NOMO-1 (cell line): ENCODE measurements at regions not wholly inside any gene's neighbourhood (a gene's known extent, or its start where the extent isn't known, plus 50 kb on each side); places are given as distances from the start of the nearest gene placed in this dataset.
A peak's percentile ranks its signal among the peaks of the same experiment; 100 is the strongest.

ENCODE experiments used
- DNase-seq, 2 experiments: peaks; one replicate each; lab custom pipeline; 2025; ENCODE audit not compliant: unreplicated experiment in 2 of 2; lab: John Stamatoyannopoulos, UW

DNA sequence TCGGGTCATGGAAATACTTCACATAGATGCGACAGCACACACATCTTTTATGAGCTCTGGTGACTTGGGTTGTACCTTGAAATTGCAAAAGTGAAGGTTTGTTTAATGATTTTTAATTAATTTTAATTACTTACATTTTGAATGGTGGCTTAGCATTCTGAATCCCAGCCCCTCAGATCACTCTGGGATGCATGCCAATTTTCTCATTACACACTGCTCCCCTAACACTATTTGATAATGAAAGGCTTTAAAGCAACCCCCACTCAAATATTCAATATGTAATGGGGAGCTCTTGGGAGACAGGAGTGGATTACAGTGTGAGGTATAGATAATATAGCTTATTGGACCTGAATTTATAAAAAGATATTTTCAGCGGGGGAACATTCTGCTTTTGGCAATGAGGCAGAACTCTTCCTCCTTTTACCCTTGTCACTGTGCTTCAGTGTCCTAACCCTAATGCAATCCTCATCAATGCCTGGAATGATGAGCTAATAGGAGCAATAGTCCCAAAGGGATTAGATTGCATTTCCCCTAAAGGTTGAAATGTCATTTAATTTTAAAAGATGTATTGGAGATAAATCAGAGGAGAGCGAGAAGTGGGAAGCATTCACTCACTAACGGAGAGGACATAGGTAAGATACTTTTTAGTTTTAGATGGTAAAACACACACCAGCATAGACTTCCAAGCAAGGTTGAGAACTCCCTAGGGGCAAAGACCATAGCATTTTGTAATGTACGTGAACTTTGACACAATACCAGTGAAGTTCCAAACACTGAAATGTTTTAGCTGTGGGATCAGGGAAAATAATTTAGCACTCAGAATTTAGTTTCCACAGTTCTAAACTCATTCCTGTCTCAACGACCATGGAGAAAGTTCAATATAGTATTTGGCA is 384.1 kb upstream of the PLXNA2 start:
- DNase-seq: no peak

DNA sequence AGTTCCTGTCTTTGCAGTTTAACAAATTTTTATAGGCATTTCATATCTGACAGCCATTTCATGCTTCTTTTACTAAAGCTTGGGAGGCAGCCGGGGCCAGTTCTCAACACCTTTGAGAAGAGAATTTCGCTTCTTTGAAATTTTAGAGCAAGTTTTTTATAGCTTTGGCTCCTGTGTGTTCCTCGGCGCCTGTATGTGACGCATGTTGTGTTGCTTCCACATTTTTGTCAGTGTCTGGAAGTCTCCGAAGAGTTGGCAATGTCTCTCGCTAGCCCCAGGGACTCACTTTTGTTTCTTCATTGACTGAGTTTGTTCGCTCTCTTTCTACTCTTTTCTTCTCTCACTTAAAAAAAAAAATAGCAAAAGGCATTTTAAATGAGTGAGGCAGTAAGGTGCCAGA is 386.9 kb upstream of the PLXNA2 start:
- no peak for DNase-seq

DNA sequence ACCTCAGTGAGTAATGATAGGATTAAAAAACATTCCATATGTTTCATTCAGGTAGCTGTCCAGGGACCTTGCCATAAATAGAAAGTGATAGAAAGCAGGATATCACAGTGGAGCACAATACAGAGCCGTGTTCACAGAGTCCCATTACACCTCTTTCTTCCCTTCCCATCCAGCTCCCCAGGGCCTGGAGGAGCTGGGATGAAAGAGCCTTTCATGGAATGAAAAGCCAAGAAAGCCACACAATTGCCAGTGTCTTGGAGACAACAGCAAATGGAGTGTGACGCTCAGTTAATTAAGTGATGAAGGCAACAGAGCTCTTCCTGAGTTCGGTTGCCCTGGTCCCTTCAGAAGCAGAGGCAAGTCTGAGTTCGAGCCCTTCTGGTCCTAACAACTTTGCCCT is 387.3 kb upstream of the PLXNA2 start:
- no peak for DNase-seq

DNA sequence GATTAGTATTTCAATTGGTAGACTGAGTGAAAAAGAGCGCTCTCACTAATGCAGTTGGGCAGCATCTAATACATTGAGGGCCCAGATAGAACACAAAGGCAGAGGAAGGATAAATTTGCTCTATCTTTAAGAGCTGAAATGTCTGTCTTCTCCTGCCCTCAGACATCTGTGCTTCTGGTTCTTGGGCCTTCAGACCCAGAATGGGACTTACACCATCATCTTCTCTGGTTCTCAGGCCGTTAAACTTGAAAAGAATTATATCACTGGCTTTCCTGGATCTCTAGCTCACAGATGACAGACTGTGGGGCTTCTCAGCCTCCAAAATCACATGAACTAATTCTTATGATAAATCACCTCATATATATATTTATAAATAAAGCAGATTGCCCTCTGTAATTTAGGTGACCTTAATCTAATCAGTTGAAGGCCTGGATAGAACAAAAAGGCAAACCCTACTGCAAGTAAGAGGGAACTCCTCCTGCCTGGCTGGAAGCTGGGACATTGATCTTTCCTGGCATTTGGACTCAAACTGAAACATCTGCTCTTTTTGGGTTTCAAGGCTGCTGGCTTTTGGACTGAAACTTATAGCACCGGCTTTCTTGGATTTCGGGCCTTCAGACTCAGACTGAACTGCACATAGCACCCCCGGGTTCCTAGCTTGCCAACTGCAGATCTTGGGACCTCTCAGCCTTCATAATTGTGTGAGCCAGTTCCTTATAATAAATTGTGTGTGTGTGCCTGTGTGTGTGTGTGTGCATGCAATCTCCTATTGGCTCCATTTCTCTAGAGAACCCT is 390.4 kb upstream of the PLXNA2 start:
- no peak for DNase-seq

DNA sequence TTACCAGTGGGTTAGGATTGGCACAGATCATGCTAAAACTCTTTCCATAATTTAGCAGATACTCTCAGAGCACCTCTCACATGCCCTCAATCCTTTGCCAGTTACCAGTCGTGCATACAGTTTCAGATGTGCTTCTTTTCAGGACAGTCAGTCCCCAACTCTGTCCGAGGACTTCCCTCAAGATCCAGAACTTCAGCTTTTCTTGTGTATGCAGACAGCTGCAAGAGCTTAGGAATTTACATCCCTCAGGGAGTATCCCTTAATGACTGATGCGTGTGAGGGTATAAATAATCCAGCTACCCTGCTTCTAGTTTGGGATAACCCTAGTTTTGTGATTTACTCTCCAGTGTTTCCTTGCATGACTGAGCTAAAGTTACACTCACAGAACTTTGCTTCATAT is 393.0 kb upstream of the PLXNA2 start:
- no peak for DNase-seq

DNA sequence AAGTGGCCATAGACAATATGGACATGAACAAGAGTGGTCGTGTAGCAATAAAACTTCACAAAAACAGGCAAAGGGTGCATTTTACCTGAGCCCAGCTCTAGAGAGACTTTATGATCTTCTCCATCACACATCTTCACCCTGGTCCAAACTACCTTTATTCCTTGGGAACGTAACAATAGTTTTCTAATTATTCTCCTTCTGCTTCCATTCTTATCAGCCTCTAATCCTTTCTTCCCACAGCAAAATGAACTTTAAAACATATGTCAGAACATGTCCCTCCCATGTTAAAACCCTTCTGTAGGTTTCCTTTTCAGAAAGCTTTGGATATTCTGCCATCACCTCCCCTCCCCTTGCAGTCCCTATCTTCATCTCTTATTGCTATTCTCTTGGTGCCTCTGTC is 395.2 kb upstream of the PLXNA2 start:
- no peak for DNase-seq

DNA sequence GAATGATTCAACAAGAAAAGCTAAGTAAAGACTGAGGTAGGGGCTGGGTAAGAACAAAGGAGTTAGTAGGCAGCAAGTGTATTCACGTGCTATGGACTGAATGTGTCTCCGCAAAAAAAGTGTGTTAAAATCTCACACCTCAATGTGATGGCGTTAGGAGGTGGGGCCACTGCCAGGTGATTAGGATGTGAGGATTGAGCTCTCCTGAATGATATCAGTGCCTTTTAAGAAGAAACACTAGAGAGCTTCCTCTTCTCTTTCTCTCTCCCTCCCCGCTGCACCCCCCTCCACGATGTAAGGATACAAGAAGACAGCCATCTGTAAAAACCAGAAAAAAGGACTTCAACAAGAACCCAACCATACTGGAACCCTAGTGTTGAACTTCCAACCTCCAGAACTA is 396.1 kb upstream of the PLXNA2 start:
- DNase-seq: no peak

DNA sequence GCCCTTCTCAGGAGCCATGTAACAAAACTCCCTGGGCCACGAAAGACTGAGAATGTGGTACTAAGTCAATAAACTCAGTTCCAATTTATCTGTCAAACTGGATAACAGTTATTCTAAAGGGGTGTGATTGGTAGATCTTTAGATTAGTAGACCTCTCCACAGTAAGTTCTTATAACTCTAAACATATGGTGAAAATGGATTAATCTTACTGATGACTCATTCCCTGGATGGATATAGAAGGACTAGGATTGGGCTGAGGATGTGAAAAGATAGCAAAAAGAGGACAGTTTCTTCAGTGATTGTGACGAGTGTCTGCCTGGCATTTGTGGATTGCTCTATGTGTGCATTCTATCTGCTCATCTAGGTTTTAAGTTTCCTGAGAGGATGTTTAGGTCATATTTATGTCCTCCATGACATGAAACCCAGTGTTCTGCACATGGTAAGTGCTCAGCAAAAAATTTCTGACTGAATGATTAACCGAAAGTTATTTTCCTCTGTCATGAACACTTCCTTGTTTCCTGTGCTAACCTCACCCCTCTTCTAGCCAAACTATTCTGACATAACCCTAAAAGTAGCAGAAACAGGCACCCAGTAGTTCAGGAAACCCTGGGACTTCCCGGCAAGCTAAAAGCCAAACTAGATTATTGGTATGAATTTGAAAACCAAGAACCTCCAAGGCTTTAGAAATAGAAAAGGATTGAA is 397.5 kb upstream of the PLXNA2 start:
- no peak for DNase-seq

DNA sequence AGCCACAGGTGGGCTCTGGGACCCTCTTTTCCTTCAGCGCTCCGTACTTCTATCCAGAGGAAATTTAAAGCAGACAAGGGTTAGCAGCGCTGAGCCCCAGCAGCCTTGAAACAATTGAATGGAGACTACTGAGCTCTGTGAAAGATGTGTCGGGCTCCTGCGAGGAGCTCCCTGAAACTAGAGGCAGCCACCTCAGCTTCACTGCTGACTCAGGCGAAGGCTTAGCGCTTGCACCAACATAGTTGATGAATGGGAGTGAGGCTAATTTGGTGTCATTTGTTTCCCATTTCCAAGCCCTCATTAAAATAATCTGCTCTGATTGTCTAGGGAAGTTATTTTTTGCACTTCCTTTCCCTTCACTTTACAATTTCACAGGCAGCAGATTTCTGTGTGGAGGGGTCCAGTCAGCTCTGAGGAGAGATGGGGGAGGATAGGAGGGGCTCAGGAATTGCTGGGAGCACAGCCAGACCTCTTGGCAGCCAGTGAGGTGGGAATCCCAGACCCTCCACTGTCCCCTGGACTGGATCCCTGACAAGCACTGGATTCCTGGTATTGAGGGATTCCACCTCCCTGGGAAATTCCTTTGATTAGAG is 398.9 kb upstream of the PLXNA2 start:
- DNase-seq: no peak

DNA sequence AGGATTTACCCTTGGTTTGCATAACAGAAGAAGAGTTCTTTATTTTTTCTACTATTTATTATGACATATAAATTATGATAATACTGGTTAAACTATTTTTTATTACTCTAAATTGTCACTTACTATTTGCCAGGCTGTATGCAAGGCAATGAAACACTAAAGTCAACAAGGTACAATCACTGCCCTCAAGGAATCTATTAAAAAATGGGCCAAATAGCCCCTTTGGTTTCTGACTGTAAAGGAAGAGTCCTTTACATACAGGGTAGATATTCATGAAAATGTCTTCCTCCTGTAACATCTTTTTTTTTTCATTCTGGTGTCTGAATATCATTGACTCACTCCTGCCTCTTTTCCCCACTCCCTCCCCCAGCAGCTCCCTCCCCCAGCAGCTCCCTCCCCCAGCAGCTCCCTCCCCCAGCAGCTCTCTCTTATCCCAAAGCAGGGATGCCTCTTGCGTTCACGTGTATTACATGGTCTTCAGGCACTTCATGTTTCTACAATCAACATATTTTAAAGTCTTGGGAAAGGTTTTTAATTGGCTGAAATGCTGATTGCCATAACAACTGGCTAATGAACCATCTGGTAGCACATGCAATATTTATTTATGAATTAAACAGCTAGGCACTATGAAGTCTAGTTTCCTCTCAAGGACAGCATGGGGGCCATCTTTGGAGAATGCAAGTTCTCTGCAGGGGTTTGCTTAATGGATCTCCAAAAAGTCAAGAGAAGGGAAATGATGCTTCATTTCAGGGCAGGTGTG is 400.4 kb upstream of the PLXNA2 start:
- no peak for DNase-seq

DNA sequence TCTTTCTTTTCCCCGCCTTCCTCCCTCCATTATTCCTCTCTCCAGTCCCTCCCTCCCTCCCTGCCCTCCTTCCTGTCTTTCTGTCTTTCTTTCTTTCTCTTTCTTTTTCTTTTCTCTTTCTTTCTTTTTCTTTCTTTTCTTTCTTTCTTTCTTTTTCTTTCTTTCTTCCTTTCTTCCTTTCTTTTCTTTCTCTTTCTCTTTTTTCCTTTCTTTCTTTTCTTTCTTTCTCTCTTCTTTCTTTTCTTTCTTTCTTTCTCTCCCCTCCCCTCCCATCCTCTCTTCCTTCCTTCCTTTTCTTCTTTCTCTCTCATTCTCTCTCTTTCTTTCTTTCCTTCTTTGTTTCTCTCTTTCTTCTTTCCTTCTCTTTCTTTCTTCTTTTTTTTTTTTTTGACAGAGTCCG is 402.2 kb upstream of the PLXNA2 start:
- no peak for DNase-seq

DNA sequence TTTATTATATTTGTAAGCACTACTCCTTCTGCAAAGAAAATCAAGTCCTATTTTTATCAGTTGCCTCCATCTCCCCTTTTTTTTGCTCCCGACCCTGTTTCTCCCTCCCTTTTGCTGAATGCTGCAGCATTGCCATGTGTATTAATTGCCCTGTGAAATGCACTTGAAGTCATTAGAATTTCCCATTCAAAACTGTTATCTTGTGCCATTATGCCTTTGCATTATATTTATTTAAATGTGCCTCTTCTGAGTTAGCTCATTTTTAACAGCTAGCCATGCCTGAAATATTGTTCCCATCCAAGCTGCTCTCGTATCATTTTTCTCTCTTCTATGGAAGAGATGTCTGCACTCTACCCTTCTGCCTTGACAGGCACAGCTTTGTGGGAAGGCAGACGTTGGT is 404.0 kb upstream of the PLXNA2 start:
- DNase-seq: no peak

DNA sequence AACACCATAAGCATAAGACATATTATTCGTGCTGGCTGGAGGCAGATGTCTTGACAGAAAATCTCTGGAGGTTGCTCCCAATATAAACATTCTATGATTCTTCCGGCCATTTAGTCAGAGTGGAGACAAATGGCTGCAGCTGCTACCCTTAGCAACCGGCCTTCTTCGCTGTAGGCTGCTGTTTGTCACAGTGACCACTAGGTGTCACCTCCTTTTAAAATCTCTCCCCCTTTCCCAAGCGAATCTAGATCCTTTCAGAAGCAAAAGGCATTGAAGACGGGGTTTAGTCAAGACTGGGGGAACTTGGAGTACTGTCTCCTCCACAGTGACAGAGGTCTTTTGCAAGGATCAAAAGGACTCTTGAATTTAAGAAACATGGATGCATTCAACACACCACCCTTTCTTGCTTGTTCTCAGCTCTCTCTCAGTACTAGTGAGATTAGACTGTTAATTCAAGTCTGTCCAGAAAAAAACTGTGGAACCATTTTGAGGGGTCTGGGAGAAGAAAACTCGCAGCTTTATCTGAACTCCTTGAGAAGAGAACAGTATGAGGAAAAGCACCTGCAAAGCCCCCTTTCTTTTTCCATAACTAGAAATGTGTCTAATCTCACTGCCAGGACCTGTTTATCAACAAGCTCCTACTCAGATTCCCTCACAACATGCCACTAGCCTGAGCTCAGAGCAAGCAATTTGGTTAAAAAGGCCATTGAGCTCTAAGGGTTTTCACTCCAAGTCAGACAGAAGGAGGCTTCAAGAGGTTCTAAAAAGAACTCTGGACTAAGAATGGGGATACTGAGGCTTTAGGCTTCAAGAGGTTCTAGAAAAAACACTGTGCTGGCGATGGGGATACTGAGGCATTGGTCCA is 408.3 kb upstream of the PLXNA2 start:
- DNase-seq: peak in 1 of 2 experiments; percentile 21

DNA sequence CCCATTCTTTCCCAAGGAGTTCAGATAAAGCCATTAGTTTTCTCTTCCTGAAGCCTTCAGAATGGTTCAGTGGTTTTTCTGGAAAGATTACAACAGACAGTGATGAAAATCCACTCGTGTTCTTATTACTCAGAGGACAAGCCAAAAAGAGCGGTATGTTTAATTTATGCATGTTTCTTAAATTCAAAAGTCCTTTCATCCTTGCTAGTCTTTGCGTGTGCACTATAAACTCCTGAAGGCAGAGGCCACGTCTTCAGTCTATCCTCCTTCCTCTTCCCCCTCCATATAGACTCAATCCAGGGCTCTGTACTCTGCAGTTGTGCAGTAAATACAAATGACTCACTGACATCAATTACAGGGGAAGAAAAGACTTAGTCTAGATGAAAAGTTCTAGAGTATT is 409.2 kb upstream of the PLXNA2 start:
- DNase-seq: no peak

DNA sequence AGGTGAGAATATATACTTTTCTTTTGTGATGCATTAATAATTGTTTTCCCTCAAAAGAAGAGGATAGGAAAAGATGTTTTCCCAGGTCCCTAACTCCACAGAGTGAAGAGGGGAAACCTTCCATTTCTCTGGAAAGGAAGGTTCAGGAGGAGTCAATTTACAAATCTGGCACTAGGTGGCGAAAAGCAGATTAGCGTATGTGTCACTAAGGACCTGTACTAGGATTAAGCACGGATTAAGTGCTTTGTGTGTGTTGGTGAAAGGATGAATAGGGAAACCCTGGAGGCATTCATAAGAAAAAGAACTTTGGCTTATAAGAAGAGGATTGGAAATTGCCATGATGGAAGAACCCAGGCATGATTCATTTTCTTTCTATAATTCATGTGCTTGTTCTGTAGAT is 410.1 kb upstream of the PLXNA2 start:
- DNase-seq: peak in 1 of 2 experiments; percentile 2

DNA sequence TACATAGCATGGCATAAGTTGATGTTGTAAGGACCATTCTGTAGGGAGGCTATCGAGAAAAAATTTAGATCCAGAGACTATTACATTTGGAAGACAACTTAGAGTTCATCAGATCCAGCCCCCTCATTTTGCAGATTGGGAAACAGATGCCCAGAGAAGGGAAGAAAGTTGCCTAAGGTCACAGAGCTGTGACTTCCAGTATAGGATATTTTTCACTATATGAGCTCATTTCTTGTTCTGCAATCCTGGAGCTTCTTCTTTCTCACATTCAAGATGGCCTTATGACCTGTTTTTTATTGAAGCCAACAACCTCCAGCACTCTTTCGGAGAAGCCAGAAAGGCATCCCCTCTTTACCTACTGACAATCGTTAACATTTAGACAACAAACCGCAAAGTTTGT is 421.8 kb upstream of the PLXNA2 start:
- DNase-seq: no peak

DNA sequence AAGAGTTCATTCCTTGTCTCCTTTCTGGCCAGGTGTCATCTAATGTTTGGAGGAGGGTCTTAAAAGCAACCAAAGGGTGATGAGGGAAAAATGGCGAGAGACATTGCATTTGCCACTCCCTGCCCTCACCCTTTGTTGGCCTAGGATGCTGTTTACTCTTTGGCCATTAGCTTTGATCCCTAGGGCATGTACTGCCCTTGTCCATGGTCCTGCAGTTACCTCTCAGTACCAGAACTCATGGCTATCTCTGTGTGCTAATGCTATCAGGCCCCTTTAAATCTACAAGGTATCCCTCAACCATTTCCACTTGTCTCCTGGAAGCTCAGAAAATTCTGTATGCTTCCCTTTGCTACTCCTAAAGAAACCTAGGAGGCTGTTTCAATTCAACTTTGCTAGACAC is 424.8 kb upstream of the PLXNA2 start:
- no peak for DNase-seq

DNA sequence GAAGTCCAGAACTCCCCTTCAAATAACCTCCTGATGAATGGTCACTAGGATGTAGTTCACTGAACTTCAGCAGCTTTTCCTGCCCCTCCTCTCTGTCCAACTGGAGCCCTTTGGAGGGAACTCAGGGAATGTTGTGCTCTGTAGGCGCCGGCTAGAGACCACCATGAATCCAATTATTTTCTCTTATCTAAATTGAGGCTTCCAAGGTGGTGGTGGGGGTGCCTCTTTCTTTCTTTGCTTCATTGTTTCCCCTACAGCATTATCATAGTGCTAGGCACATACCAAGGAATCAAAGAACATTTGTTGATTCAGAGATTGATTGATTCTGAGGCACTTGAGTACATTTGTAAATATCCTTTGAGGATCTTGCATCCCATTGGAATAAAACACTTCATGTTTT is 426.6 kb upstream of the PLXNA2 start:
- DNase-seq: no peak

DNA sequence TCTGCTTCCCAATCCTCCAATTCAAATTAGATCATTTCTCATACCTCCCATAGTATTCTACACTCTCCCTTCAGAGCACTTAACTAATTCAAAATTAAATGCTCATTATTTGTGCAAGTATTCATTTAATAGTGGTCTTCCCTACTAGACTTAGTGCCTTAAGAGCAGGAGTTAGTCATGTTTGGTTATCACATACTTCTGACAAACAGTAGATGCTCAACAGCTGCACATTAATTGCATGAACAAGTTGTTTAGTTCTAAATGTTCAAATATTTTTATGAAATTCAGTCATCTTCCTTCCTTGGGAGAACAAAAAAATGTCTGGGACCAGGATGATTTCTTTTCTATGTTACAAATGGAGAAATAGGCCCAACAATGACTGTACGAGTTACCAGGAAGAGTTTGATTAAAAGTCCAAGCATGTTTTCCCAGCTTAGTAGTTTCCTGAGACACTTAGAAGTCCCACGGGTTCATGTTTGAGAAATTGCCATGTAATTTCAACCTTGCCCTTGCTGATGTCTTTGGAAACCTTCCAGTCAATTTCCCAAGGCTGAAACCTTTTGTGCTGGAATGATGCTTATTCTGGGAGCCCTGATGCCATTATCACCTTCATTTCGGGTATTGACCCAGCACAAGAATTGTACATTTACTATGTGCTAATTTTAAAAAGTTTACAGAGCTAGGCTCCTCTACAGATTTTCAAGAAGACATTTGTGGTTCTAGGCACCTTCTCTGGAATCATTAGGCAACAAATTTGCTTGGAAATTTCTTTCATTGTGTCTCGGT is 437.9 kb upstream of the PLXNA2 start:
- no peak for DNase-seq
